IMR-90 (cell line): ENCODE measurements at regions not wholly inside any gene's neighbourhood (a gene's known extent, or its start where the extent isn't known, plus 50 kb on each side); places are given as distances from the start of the nearest gene placed in this dataset.

Experiments
- MAZ ChIP-seq: IDR thresholded peaks from 2 replicates; pipeline ENCODE4 v1.6.1; 2012; ENCODE audit warnings: low read depth, mild to moderate bottlenecking, low read length, improper control_type of control experiment, moderate library complexity, borderline replicate concordance
- TF ChIP-seq, protein P1 (sequence below): conservative IDR thresholded peaks from 2 replicates; pipeline ENCODE4 v1.5.1; 2012; ENCODE audit warnings: mild to moderate bottlenecking, low read depth, low read length, improper control_type of control experiment

DNA sequence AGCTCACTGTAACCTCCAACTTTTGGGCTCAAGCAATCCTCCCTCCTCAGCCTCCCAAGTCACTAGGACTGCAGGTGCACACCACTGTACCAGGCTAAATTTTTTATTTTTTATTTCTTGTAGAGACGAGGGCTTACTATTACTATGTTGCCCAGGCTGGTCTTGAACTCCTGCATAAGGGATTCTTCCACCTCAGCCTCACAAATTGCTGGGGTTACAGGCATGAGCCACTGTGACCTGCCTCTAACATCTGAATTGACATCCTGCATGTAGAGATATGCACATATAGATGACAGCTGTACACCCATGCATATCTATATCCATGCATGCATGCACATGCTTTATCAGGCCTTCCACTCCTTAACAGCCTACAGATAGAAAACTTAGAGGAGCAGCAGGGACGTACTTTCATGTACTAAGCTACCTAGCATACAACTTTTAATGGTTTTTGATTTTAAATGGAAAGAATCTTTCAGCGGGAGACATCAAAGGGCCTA lies 740.9 kb upstream of the TPTE start:
- no peak for TF ChIP-seq MAZ
- TF ChIP-seq, protein P1, sequence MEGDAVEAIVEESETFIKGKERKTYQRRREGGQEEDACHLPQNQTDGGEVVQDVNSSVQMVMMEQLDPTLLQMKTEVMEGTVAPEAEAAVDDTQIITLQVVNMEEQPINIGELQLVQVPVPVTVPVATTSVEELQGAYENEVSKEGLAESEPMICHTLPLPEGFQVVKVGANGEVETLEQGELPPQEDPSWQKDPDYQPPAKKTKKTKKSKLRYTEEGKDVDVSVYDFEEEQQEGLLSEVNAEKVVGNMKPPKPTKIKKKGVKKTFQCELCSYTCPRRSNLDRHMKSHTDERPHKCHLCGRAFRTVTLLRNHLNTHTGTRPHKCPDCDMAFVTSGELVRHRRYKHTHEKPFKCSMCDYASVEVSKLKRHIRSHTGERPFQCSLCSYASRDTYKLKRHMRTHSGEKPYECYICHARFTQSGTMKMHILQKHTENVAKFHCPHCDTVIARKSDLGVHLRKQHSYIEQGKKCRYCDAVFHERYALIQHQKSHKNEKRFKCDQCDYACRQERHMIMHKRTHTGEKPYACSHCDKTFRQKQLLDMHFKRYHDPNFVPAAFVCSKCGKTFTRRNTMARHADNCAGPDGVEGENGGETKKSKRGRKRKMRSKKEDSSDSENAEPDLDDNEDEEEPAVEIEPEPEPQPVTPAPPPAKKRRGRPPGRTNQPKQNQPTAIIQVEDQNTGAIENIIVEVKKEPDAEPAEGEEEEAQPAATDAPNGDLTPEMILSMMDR, result no peak
